ENCODE measurements at regions not wholly inside any gene's neighbourhood (a gene's known extent, or its start where the extent isn't known, plus 50 kb on each side); places are given as distances from the start of the nearest gene placed in this dataset.

- H3K4me1 Mint-ChIP-seq = no peaks in the 10 kb centered on the region
- POLR2A ChIA-PET (ENCODE audit: partially characterized antibody) = no interaction called here
Measured at GRCh38 chr14:25178255-25178654, 128.3 kb upstream of the STXBP6 start.

GRCh38 chr14:25150934-25151790 is 101.2 kb upstream of the STXBP6 start:
- POLR2A ChIA-PET (ENCODE audit: partially characterized antibody) = no interaction called here

More at GRCh38 chr14:25178255-25178654, 128.3 kb upstream of the STXBP6 start:
- peaks cover 1 to 17% (median 8%) of the 10 kb centered on the region in 8 donors for H3K9me3 Mint-ChIP-seq
- no peaks in the 10 kb centered on the region for H3K27me3 ChIP-seq (ENCODE audit: insufficient read depth, low read length)
- intact Hi-C loops (cut with micrococcal nuclease) = no loop called here
- H3K27me3 Mint-ChIP-seq = peaks cover 4 to 6% of the 10 kb centered on the region in 2 donors
- no peak overlapping the region for H3K27ac Mint-ChIP-seq
- H3K4me3 Mint-ChIP-seq = no peak overlapping the region
- H3K27ac ChIP-seq (ENCODE audit: low read depth, low read length) = no peak overlapping the region
- no peaks in the 10 kb centered on the region for H3K36me3 ChIP-seq (ENCODE audit: insufficient read depth, low read length)
- CTCF ChIA-PET (ENCODE audit: partially characterized antibody) = no interaction called here
- no peaks in the 10 kb centered on the region for H3K9me3 ChIP-seq (ENCODE audit: control insufficient read depth in 1 of 2, low read length in 2 of 2)
- H3K4me3 ChIP-seq (ENCODE audit: low read length in 2 of 2) = no peak overlapping the region
- DNase-seq = no peak
- H3K4me1 ChIP-seq (ENCODE audit: insufficient read depth, low read length) = no peaks in the 10 kb centered on the region
- H3K36me3 Mint-ChIP-seq = no peaks in the 10 kb centered on the region

GRCh38 chr14:25150401-25150800 is 100.5 kb upstream of the STXBP6 start:
- CTCF ChIA-PET (ENCODE audit: partially characterized antibody) = interaction anchor here (2.4 kb wide), 1 partner anchor 18 kb away, joined by 12 read pairs; no protein-coding TSS in a partner anchor
- Mint-ChIP-seq H3K4me1 (no peaks in the 10 kb centered on the region), H3K4me3 (no peak overlapping the region), H3K9me3 (no peaks in the 10 kb centered on the region), H3K36me3 (no peaks in the 10 kb centered on the region), H3K27ac (no peak overlapping the region), H3K27me3 (peaks cover 0 to 7% of the 10 kb centered on the region in 2 donors)
- POLR2A ChIA-PET (ENCODE audit: partially characterized antibody) = no interaction called here
- Histone ChIP-seq H3K9me3 (ENCODE audit: control insufficient read depth in 1 of 2, low read length in 2 of 2) (no peaks in the 10 kb centered on the region), H3K27me3 (ENCODE audit: insufficient read depth, low read length) (no peaks in the 10 kb centered on the region), H3K27ac (ENCODE audit: low read depth, low read length) (no peak overlapping the region), H3K4me1 (ENCODE audit: insufficient read depth, low read length) (no peaks in the 10 kb centered on the region), H3K4me3 (ENCODE audit: low read length in 2 of 2) (no peak overlapping the region), H3K36me3 (ENCODE audit: insufficient read depth, low read length) (no peaks in the 10 kb centered on the region)
- DNase-seq = no peak
- intact Hi-C loops (cut with micrococcal nuclease) = no loop called here

More at GRCh38 chr14:25150934-25151790, 101.2 kb upstream of the STXBP6 start:
- Mint-ChIP-seq H3K36me3 (no peaks in the 10 kb centered on the region), H3K4me1 (no peaks in the 10 kb centered on the region), H3K4me3 (no peak overlapping the region), H3K9me3 (no peaks in the 10 kb centered on the region), H3K27ac (no peak overlapping the region), H3K27me3 (peaks cover 0 to 9% of the 10 kb centered on the region in 2 donors)
- Histone ChIP-seq H3K4me1 (ENCODE audit: insufficient read depth, low read length) (no peaks in the 10 kb centered on the region), H3K4me3 (ENCODE audit: low read length in 2 of 2) (no peak overlapping the region), H3K9me3 (ENCODE audit: control insufficient read depth in 1 of 2, low read length in 2 of 2) (no peaks in the 10 kb centered on the region), H3K36me3 (ENCODE audit: insufficient read depth, low read length) (no peaks in the 10 kb centered on the region), H3K27me3 (ENCODE audit: insufficient read depth, low read length) (no peaks in the 10 kb centered on the region), H3K27ac (ENCODE audit: low read depth, low read length) (no peak overlapping the region)
- intact Hi-C loops (cut with micrococcal nuclease) = no loop called here
- DNase-seq = peak in 3 of 5 donors; percentile 4 to 11 (median 5)
- CTCF ChIA-PET (ENCODE audit: partially characterized antibody) = interaction anchor here (0.9 to 2.4 kb wide), 4 partner anchors 9 to 415 kb away, joined by 3 to 12 read pairs (median 4); no protein-coding TSS in a partner anchor

- Mint-ChIP-seq H3K27ac (no peak overlapping the region), H3K4me3 (no peak overlapping the region), H3K27me3 (peaks cover 0 to 15% of the 10 kb centered on the region in 2 donors), H3K9me3 (peaks cover 0 to 6% (median 0%) of the 10 kb centered on the region in 8 donors), H3K36me3 (no peaks in the 10 kb centered on the region), H3K4me1 (no peaks in the 10 kb centered on the region)
- no peak for DNase-seq
- Histone ChIP-seq H3K27me3 (ENCODE audit: insufficient read depth, low read length) (no peaks in the 10 kb centered on the region), H3K4me3 (ENCODE audit: low read length in 2 of 2) (no peak overlapping the region), H3K27ac (ENCODE audit: low read depth, low read length) (no peak overlapping the region), H3K9me3 (ENCODE audit: control insufficient read depth in 1 of 2, low read length in 2 of 2) (no peaks in the 10 kb centered on the region), H3K4me1 (ENCODE audit: insufficient read depth, low read length) (no peaks in the 10 kb centered on the region), H3K36me3 (ENCODE audit: insufficient read depth, low read length) (no peaks in the 10 kb centered on the region)
- POLR2A ChIA-PET (ENCODE audit: partially characterized antibody) = no interaction called here
- intact Hi-C loops (cut with micrococcal nuclease) = no loop called here
- CTCF ChIA-PET (ENCODE audit: partially characterized antibody) = interaction anchor here (1.0 kb wide), 1 partner anchor 9 kb away, joined by 3 read pairs; no protein-coding TSS in a partner anchor
Measured at GRCh38 chr14:25140411-25140810, 90.5 kb upstream of the STXBP6 start.

GRCh38 chr14:25136811-25137210 is 86.9 kb upstream of the STXBP6 start:
- H3K4me1 Mint-ChIP-seq = peaks cover 0 to 4% (median 2%) of the 10 kb centered on the region in 4 donors
- Histone ChIP-seq H3K36me3 (ENCODE audit: insufficient read depth, low read length) (no peaks in the 10 kb centered on the region), H3K27ac (ENCODE audit: low read depth, low read length) (no peak overlapping the region), H3K4me3 (ENCODE audit: low read length in 2 of 2) (no peak overlapping the region), H3K4me1 (ENCODE audit: insufficient read depth, low read length) (peaks cover 4% of the 10 kb centered on the region), H3K9me3 (ENCODE audit: control insufficient read depth in 1 of 2, low read length in 2 of 2) (no peaks in the 10 kb centered on the region), H3K27me3 (ENCODE audit: insufficient read depth, low read length) (no peaks in the 10 kb centered on the region)
- ChIA-PET POLR2A (ENCODE audit: partially characterized antibody) (no interaction called here), CTCF (ENCODE audit: partially characterized antibody) (no interaction called here)
- H3K27ac Mint-ChIP-seq = no peak overlapping the region
- DNase-seq = no peak
- peaks cover 18 to 33% of the 10 kb centered on the region in 2 donors for H3K27me3 Mint-ChIP-seq
- no peaks in the 10 kb centered on the region for H3K36me3 Mint-ChIP-seq
- no peak overlapping the region for H3K4me3 Mint-ChIP-seq
- intact Hi-C loops (cut with micrococcal nuclease) = loop anchor here (10.0 kb wide), 1 partner anchor 1122 kb away; no protein-coding TSS in a partner anchor
- H3K9me3 Mint-ChIP-seq = peaks cover 0 to 6% (median 0%) of the 10 kb centered on the region in 8 donors

GRCh38 chr14:25134184-25134583 is 84.2 kb upstream of the STXBP6 start:
- no peak overlapping the region for H3K27ac Mint-ChIP-seq
- Histone ChIP-seq H3K9me3 (ENCODE audit: control insufficient read depth in 1 of 2, low read length in 2 of 2) (no peaks in the 10 kb centered on the region), H3K4me3 (ENCODE audit: low read length in 2 of 2) (no peak overlapping the region), H3K27ac (ENCODE audit: low read depth, low read length) (no peak overlapping the region), H3K36me3 (ENCODE audit: insufficient read depth, low read length) (no peaks in the 10 kb centered on the region), H3K4me1 (ENCODE audit: insufficient read depth, low read length) (peaks cover 4% of the 10 kb centered on the region), H3K27me3 (ENCODE audit: insufficient read depth, low read length) (no peaks in the 10 kb centered on the region)
- peaks cover 22 to 37% of the 10 kb centered on the region in 2 donors for H3K27me3 Mint-ChIP-seq
- H3K4me3 Mint-ChIP-seq = no peak overlapping the region
- CTCF ChIA-PET (ENCODE audit: partially characterized antibody) = interaction anchor here (1.0 to 5.9 kb wide), 7 partner anchors 8 to 653 kb away, joined by 3 to 55 read pairs (median 5); no protein-coding TSS in a partner anchor
- DNase-seq = no peak
- H3K36me3 Mint-ChIP-seq = no peaks in the 10 kb centered on the region
- H3K9me3 Mint-ChIP-seq = peaks cover 0 to 6% (median 0%) of the 10 kb centered on the region in 8 donors
- POLR2A ChIA-PET (ENCODE audit: partially characterized antibody) = no interaction called here
- intact Hi-C loops (cut with micrococcal nuclease) = loop anchor here (5.0 to 10.0 kb wide), 3 partner anchors 442 to 1119 kb away; no protein-coding TSS in a partner anchor
- H3K4me1 Mint-ChIP-seq = peaks cover 0 to 6% (median 2%) of the 10 kb centered on the region in 4 donors

GRCh38 chr14:25132732-25133422 is 82.9 kb upstream of the STXBP6 start:
- Histone ChIP-seq H3K27ac (ENCODE audit: low read depth, low read length) (no peak overlapping the region), H3K27me3 (ENCODE audit: insufficient read depth, low read length) (no peaks in the 10 kb centered on the region), H3K36me3 (ENCODE audit: insufficient read depth, low read length) (no peaks in the 10 kb centered on the region), H3K4me3 (ENCODE audit: low read length in 2 of 2) (no peak overlapping the region), H3K4me1 (ENCODE audit: insufficient read depth, low read length) (peaks cover 4% of the 10 kb centered on the region), H3K9me3 (ENCODE audit: control insufficient read depth in 1 of 2, low read length in 2 of 2) (no peaks in the 10 kb centered on the region)
- peaks cover 22 to 30% of the 10 kb centered on the region in 2 donors for H3K27me3 Mint-ChIP-seq
- peak; percentile 25 to 43 (median 38) for DNase-seq
- H3K9me3 Mint-ChIP-seq = peaks cover 0 to 2% (median 0%) of the 10 kb centered on the region in 8 donors
- ChIA-PET POLR2A (ENCODE audit: partially characterized antibody) (no interaction called here), CTCF (ENCODE audit: partially characterized antibody) (interaction anchor here (0.7 to 5.9 kb wide), 15 partner anchors 10 to 651 kb away, joined by 3 to 55 read pairs (median 4); no protein-coding TSS in a partner anchor)
- H3K4me3 Mint-ChIP-seq = peak overlapping the region in 1 of 8 donors; percentile 27
- peak overlapping the region in 1 of 7 donors; percentile 4 for H3K27ac Mint-ChIP-seq
- intact Hi-C loops (cut with micrococcal nuclease) = loop anchor here (1.0 to 10.0 kb wide), 4 partner anchors 423 to 1118 kb away; no protein-coding TSS in a partner anchor
- no peaks in the 10 kb centered on the region for H3K36me3 Mint-ChIP-seq
- peaks cover 0 to 6% (median 2%) of the 10 kb centered on the region in 4 donors for H3K4me1 Mint-ChIP-seq

Measured in CD4-positive, alpha-beta memory T cell (primary cell).